ENCODE measurements at regions not wholly inside any gene's neighbourhood (a gene's known extent, or its start where the extent isn't known, plus 50 kb on each side); places are given as distances from the start of the nearest gene placed in this dataset.

- in situ Hi-C loops (cut with MboI; ENCODE audit: low sequenced_read_pairs): no loop called here
Observed at GRCh38 chr14:98960617-98961013, 311.4 kb downstream of the BCL11B start.

- in situ Hi-C loops (cut with MboI; ENCODE audit: low sequenced_read_pairs): no loop called here
Observed at GRCh38 chr14:98961191-98961590, 310.8 kb downstream of the BCL11B start.

- in situ Hi-C loops (cut with MboI; ENCODE audit: low sequenced_read_pairs): no loop called here
Observed at GRCh38 chr14:98962118-98962517, 309.9 kb downstream of the BCL11B start.

GRCh38 chr14:98963610-98964009, 308.4 kb downstream of the BCL11B start:
- in situ Hi-C loops (cut with MboI; ENCODE audit: low sequenced_read_pairs): no loop called here

GRCh38 chr14:98964171-98964570, 307.8 kb downstream of the BCL11B start:
- in situ Hi-C loops (cut with MboI; ENCODE audit: low sequenced_read_pairs): no loop called here

- in situ Hi-C loops (cut with MboI; ENCODE audit: low sequenced_read_pairs): no loop called here
Observed at GRCh38 chr14:98965076-98965475, 306.9 kb downstream of the BCL11B start.

GRCh38 chr14:98966016-98966415, 306.0 kb downstream of the BCL11B start:
- in situ Hi-C loops (cut with MboI; ENCODE audit: low sequenced_read_pairs): no loop called here

- in situ Hi-C loops (cut with MboI; ENCODE audit: low sequenced_read_pairs): no loop called here
Observed at GRCh38 chr14:98966475-98967162, 305.4 kb downstream of the BCL11B start.

GRCh38 chr14:98974113-98974512, 297.9 kb downstream of the BCL11B start:
- in situ Hi-C loops (cut with MboI; ENCODE audit: low sequenced_read_pairs): no loop called here

- in situ Hi-C loops (cut with MboI; ENCODE audit: low sequenced_read_pairs): no loop called here
Observed at GRCh38 chr14:98976271-98976670, 295.7 kb downstream of the BCL11B start.

- in situ Hi-C loops (cut with MboI; ENCODE audit: low sequenced_read_pairs): no loop called here
Observed at GRCh38 chr14:98977451-98977850, 294.5 kb downstream of the BCL11B start.

- in situ Hi-C loops (cut with MboI; ENCODE audit: low sequenced_read_pairs): no loop called here
Observed at GRCh38 chr14:98982986-98983385, 289.0 kb downstream of the BCL11B start.

- in situ Hi-C loops (cut with MboI; ENCODE audit: low sequenced_read_pairs): no loop called here
Observed at GRCh38 chr14:98984027-98984718, 287.8 kb downstream of the BCL11B start.

GRCh38 chr14:98984719-98985041, 287.3 kb downstream of the BCL11B start:
- in situ Hi-C loops (cut with MboI; ENCODE audit: low sequenced_read_pairs): no loop called here

- in situ Hi-C loops (cut with MboI; ENCODE audit: low sequenced_read_pairs): no loop called here
Observed at GRCh38 chr14:98993818-98994217, 278.2 kb downstream of the BCL11B start.

GRCh38 chr14:98994561-98994960, 277.4 kb downstream of the BCL11B start:
- in situ Hi-C loops (cut with MboI; ENCODE audit: low sequenced_read_pairs): no loop called here

- in situ Hi-C loops (cut with MboI; ENCODE audit: low sequenced_read_pairs): no loop called here
Observed at GRCh38 chr14:98997526-98998205, 274.3 kb downstream of the BCL11B start.

- in situ Hi-C loops (cut with MboI; ENCODE audit: low sequenced_read_pairs): no loop called here
Observed at GRCh38 chr14:98999345-98999744, 272.7 kb downstream of the BCL11B start.

GRCh38 chr14:98999901-99000300, 272.1 kb downstream of the BCL11B start:
- in situ Hi-C loops (cut with MboI; ENCODE audit: low sequenced_read_pairs): no loop called here

GRCh38 chr14:99001241-99001640, 270.8 kb downstream of the BCL11B start:
- in situ Hi-C loops (cut with MboI; ENCODE audit: low sequenced_read_pairs): no loop called here

GRCh38 chr14:99003646-99004045, 268.4 kb downstream of the BCL11B start:
- in situ Hi-C loops (cut with MboI; ENCODE audit: low sequenced_read_pairs): no loop called here

- in situ Hi-C loops (cut with MboI; ENCODE audit: low sequenced_read_pairs): no loop called here
Observed at GRCh38 chr14:99004112-99004511, 267.9 kb downstream of the BCL11B start.

Measured in HL-60/S4 (cell line).